ENCODE measurements at regions not wholly inside any gene's neighbourhood (a gene's known extent, or its start where the extent isn't known, plus 50 kb on each side); places are given as distances from the start of the nearest gene placed in this dataset.

DNA sequence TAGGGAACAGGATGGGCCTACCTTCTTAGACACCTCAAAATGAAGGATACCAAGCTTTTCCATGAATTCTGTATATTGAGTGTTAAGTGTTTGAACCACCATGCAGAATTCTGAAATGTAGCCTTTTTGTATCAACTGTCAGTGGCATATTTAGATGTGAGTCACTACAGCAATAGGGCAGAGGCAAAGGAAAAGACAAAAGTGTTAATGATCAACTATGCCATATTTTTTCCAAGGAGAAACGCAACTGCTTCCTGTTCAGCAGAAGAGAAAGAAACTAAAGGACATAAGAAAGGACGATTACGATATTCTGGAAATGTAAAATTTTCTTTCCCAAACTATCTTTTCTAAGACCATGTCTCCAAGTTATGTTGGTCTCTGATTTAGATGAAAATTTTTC lies 104.6 kb upstream of the RSPO3 start:
- Histone ChIP-seq H2BK12ac (ENCODE audit: insufficient read length, low read depth, low read length) (no peak overlapping the region), H3K23me2 (ENCODE audit: insufficient read length, low read depth, low read length, poor library complexity, severe bottlenecking) (no peaks in the 10 kb centered on the region), H3K4me1 (ENCODE audit: insufficient read depth, low read length) (no peaks in the 10 kb centered on the region; the same call in 1 of the 2 replicates), H4K5ac (ENCODE audit: insufficient read length, low read depth, low read length) (no peak overlapping the region), H2BK5ac (ENCODE audit: insufficient read length, low read length) (no peak overlapping the region), H3K9ac (ENCODE audit: extremely low read depth, insufficient read length, low read length) (no peak overlapping the region), H3K14ac (ENCODE audit: insufficient read depth, low read length) (no peak overlapping the region), H3K56ac (ENCODE audit: insufficient read length, low read depth, low read length) (no peak overlapping the region), H3K27me3 (ENCODE audit: insufficient read depth, low read length) (no peaks in the 10 kb centered on the region), H4K8ac (replicated peaks; ENCODE audit: insufficient read length, low read depth, low read length) (no peak overlapping the region), H3T11ph (ENCODE audit: low read length) (no peak overlapping the region), H4K20me1 (ENCODE audit: control insufficient read depth, insufficient read depth, insufficient read length) (no peaks in the 10 kb centered on the region), H2BK20ac (ENCODE audit: low read depth, low read length, poor library complexity, severe bottlenecking) (no peak overlapping the region), H4K91ac (ENCODE audit: insufficient read length, low read depth, low read length) (no peak overlapping the region), H3K4ac (ENCODE audit: low read depth, low read length) (no peak overlapping the region), H3K9me3 (ENCODE audit: control insufficient read depth, low read depth, low read length) (no peaks in the 10 kb centered on the region), H2AK5ac (ENCODE audit: insufficient read length, low read length) (no peak overlapping the region), H3K18ac (ENCODE audit: insufficient read length, low read depth, low read length) (no peak overlapping the region), H2BK120ac (ENCODE audit: low read depth, low read length, poor library complexity, severe bottlenecking) (no peak overlapping the region), H2BK15ac (ENCODE audit: low read depth, low read length) (no peak overlapping the region), H3K79me2 (ENCODE audit: insufficient read depth, low read length) (no peaks in the 10 kb centered on the region), H3K79me1 (ENCODE audit: insufficient read depth, low read depth, low read length, poor library complexity, severe bottlenecking) (no peaks in the 10 kb centered on the region), H3K4me2 (ENCODE audit: insufficient read depth, insufficient read length, low read length) (no peak overlapping the region), H3K27ac (ENCODE audit: insufficient read length, low read depth, low read length) (no peak overlapping the region), H3K23ac (ENCODE audit: insufficient read length, low read depth, low read length) (no peak overlapping the region), H2AFZ (ENCODE audit: low read length) (no peak overlapping the region)
- TF ChIP-seq, protein P1, sequence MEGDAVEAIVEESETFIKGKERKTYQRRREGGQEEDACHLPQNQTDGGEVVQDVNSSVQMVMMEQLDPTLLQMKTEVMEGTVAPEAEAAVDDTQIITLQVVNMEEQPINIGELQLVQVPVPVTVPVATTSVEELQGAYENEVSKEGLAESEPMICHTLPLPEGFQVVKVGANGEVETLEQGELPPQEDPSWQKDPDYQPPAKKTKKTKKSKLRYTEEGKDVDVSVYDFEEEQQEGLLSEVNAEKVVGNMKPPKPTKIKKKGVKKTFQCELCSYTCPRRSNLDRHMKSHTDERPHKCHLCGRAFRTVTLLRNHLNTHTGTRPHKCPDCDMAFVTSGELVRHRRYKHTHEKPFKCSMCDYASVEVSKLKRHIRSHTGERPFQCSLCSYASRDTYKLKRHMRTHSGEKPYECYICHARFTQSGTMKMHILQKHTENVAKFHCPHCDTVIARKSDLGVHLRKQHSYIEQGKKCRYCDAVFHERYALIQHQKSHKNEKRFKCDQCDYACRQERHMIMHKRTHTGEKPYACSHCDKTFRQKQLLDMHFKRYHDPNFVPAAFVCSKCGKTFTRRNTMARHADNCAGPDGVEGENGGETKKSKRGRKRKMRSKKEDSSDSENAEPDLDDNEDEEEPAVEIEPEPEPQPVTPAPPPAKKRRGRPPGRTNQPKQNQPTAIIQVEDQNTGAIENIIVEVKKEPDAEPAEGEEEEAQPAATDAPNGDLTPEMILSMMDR (conservative IDR thresholded peaks at IDR 0.05), result no peak
- H3K9me3 Mint-ChIP-seq, result no peaks in the 10 kb centered on the region
- whole genome bisulfite sequencing (ENCODE audit: extremely low coverage, insufficient read length, low lambda C conversion rate), result no CpG with 5 or more reads among the region's 3 CpGs
- H3K27ac Mint-ChIP-seq, result no peak overlapping the region
- no peak for DNase-seq
- no peaks in the 10 kb centered on the region for H3K27me3 Mint-ChIP-seq (ENCODE audit: low read depth)
- H3K4me1 Mint-ChIP-seq, result peaks cover 12 to 15% of the 10 kb centered on the region in 2 experiments
- no peaks in the 10 kb centered on the region for H3K36me3 Mint-ChIP-seq (ENCODE audit: insufficient read depth in 1 of 3, low read depth in 3 of 3)
- no peak overlapping the region for H3K4me3 Mint-ChIP-seq

Data from H9 (cell line).